Aorta (tissue), 5 donors: ENCODE measurements at regions not wholly inside any gene's neighbourhood (a gene's known extent, or its start where the extent isn't known, plus 50 kb on each side); places are given as distances from the start of the nearest gene placed in this dataset.

Experiments
- ATAC-seq: fragments of 200-7000 bp; cut with Tn5 transposase; one replicate; pipeline ENCODE4 v1.9.1; 2022; ENCODE audit warnings: moderate library complexity; ENCODE audit not compliant: low FRiP score
- DNase-seq, 2 donors: peaks; one replicate each; pipeline ENCODE4 v3.0.0-alpha.2; 2020
- H3K27ac ChIP-seq, 2 donors: one replicate each; pipeline ENCODE4 v1.5.1; 2013; ENCODE audit warnings: low read length in 2 of 2, mild to moderate bottlenecking in 2 of 2, moderate library complexity in 2 of 2, control low read depth in 1 of 2, inconsistent platforms in 1 of 2, low read depth in 1 of 2
- H3K27me3 ChIP-seq, 2 donors: one replicate each; pipeline ENCODE4 v1.6.1; 2013; ENCODE audit warnings: control low read depth in 1 of 2, low read length in 1 of 2, mild to moderate bottlenecking in 1 of 2, moderate library complexity in 1 of 2; ENCODE audit not compliant: insufficient read depth in 2 of 2, control insufficient read depth in 1 of 2
- H3K36me3 ChIP-seq, 2 donors: one replicate each; pipeline ENCODE4 v1.6.1; 2013; ENCODE audit warnings: control low read depth in 1 of 2, low read length in 1 of 2, mild to moderate bottlenecking in 1 of 2; ENCODE audit not compliant: insufficient read depth in 2 of 2, control insufficient read depth in 1 of 2
- H3K4me1 ChIP-seq, 2 donors: one replicate each; pipeline ENCODE4 v1.6.1; 2013; ENCODE audit warnings: low read length in 2 of 2, control low read depth in 1 of 2, mild to moderate bottlenecking in 1 of 2, moderate library complexity in 1 of 2; ENCODE audit not compliant: insufficient read depth in 2 of 2, control insufficient read depth in 1 of 2
- H3K4me3 ChIP-seq, 2 donors: one replicate each; pipeline ENCODE4 v1.5.1; 2013; ENCODE audit warnings: low read length in 2 of 2, control low read depth in 1 of 2, mild to moderate bottlenecking in 1 of 2
- H3K9me3 ChIP-seq: one replicate; pipeline ENCODE4 v1.6.1; 2013; ENCODE audit warnings: mild to moderate bottlenecking, low read length; ENCODE audit not compliant: control insufficient read depth
- WGBS, 2 donors: extraction: QIAGEN DNeasy Blood & Tissue Kit; methylation state at CpG; one replicate each; pipeline ENCODE4 v1.1.7; 2013; 5-methylcytosine and 5-hydroxymethylcytosine counted together
- intact Hi-C, 2 donors: fragments of 100-400 bp; cut with DNase I; formaldehyde crosslinking; loops; one replicate each; pipeline versions ENCODE4 v1.14.2 to v1.15.0; 2022
- donor health status: healthy with polysubstance abuse.
- donor health status: Bipolar disorder and iron deficiency.
- donor health status: DM: no; HTN: no; CAD: no.
- donor health status: DM: no; HTN: no; CAD: no.
- donor health status: DM: yes; HTN: yes; CAD: no.

- intact Hi-C loops = no loop called here
- ATAC-seq = no peak
These were observed 242.1 kb upstream of the DYNLRB2 start for GRCh38 chr16:80298676-80299075.

GRCh38 chr16:80296034-80296433 is 244.8 kb upstream of the DYNLRB2 start:
- H3K27ac ChIP-seq = no peak overlapping the region
- intact Hi-C loops = no loop called here
- peaks cover 0 to 6% of the 10 kb centered on the region in 2 donors for H3K4me1 ChIP-seq
- no peaks in the 10 kb centered on the region for H3K27me3 ChIP-seq
- H3K9me3 ChIP-seq = no peaks in the 10 kb centered on the region
- DNase-seq (no peak), ATAC-seq (no peak)
- no peak overlapping the region for H3K4me3 ChIP-seq
- WGBS, 2 donors = 96 to 97% methylated on average over 7 of the region's 7 CpGs
- no peaks in the 10 kb centered on the region for H3K36me3 ChIP-seq

More at GRCh38 chr16:80298676-80299075, 242.1 kb upstream of the DYNLRB2 start:
- Histone ChIP-seq H3K4me1 (peaks cover 0 to 8% of the 10 kb centered on the region in 2 donors), H3K4me3 (no peak overlapping the region), H3K27me3 (no peaks in the 10 kb centered on the region), H3K36me3 (no peaks in the 10 kb centered on the region), H3K27ac (no peak overlapping the region), H3K9me3 (no peaks in the 10 kb centered on the region)
- no peak for DNase-seq

GRCh38 chr16:80294172-80294571 is 246.6 kb upstream of the DYNLRB2 start:
- Histone ChIP-seq H3K4me1 (no peaks in the 10 kb centered on the region), H3K36me3 (no peaks in the 10 kb centered on the region), H3K9me3 (peaks cover 2% of the 10 kb centered on the region), H3K27ac (no peak overlapping the region), H3K27me3 (no peaks in the 10 kb centered on the region), H3K4me3 (no peak overlapping the region)
- WGBS, 2 donors = 63 to 70% methylated on average over 4 of the region's 4 CpGs
- ATAC-seq (no peak), DNase-seq (no peak)
- intact Hi-C loops = no loop called here

GRCh38 chr16:80288616-80289015 is 252.2 kb upstream of the DYNLRB2 start:
- intact Hi-C loops = no loop called here
- 84 to 86% methylated on average over 3 of the region's 3 CpGs for whole genome bisulfite sequencing, 2 donors
- ATAC-seq (no peak), DNase-seq (no peak)
- Histone ChIP-seq H3K27ac (no peak overlapping the region), H3K4me3 (no peak overlapping the region), H3K27me3 (no peaks in the 10 kb centered on the region), H3K9me3 (peaks cover 2% of the 10 kb centered on the region), H3K36me3 (no peaks in the 10 kb centered on the region), H3K4me1 (peaks cover 2 to 5% of the 10 kb centered on the region in 2 donors)

- H3K27ac ChIP-seq = no peak overlapping the region
- DNase-seq = no peak
These were observed 253.1 kb upstream of the DYNLRB2 start for GRCh38 chr16:80287674-80288073.

GRCh38 chr16:80285104-80285503 is 255.7 kb upstream of the DYNLRB2 start:
- no peak for DNase-seq
- 6 to 10% methylated on average over 2 of the region's 2 CpGs for WGBS, 2 donors

More at GRCh38 chr16:80287674-80288073, 253.1 kb upstream of the DYNLRB2 start:
- 87 to 91% methylated on average over 1 of the region's 1 CpG for WGBS, 2 donors
- Histone ChIP-seq H3K4me3 (no peak overlapping the region), H3K27me3 (no peaks in the 10 kb centered on the region), H3K4me1 (peaks cover 2 to 5% of the 10 kb centered on the region in 2 donors), H3K9me3 (peaks cover 2% of the 10 kb centered on the region), H3K36me3 (no peaks in the 10 kb centered on the region)
- intact Hi-C loops = no loop called here
- ATAC-seq = no peak

GRCh38 chr16:80283466-80284392 is 257.1 kb upstream of the DYNLRB2 start:
- H3K36me3 ChIP-seq = no peaks in the 10 kb centered on the region
- ATAC-seq (no peak), DNase-seq (no peak)
- H3K27ac ChIP-seq = no peak overlapping the region
- H3K4me1 ChIP-seq = peaks cover 2 to 5% of the 10 kb centered on the region in 2 donors
- H3K9me3 ChIP-seq = no peaks in the 10 kb centered on the region
- intact Hi-C loops = no loop called here
- H3K27me3 ChIP-seq = no peaks in the 10 kb centered on the region
- H3K4me3 ChIP-seq = no peak overlapping the region
- WGBS, 2 donors = 92 to 94% methylated on average over 2 of the region's 2 CpGs

More at GRCh38 chr16:80285104-80285503, 255.7 kb upstream of the DYNLRB2 start:
- no peaks in the 10 kb centered on the region for H3K27me3 ChIP-seq
- no peak for ATAC-seq
- intact Hi-C loops = no loop called here
- H3K36me3 ChIP-seq = no peaks in the 10 kb centered on the region
- H3K4me3 ChIP-seq = no peak overlapping the region
- H3K4me1 ChIP-seq = peaks cover 2 to 5% of the 10 kb centered on the region in 2 donors
- peaks cover 2% of the 10 kb centered on the region for H3K9me3 ChIP-seq
- no peak overlapping the region for H3K27ac ChIP-seq

GRCh38 chr16:80280557-80280956 is 260.2 kb upstream of the DYNLRB2 start:
- Histone ChIP-seq H3K27ac (no peak overlapping the region), H3K4me3 (no peak overlapping the region), H3K36me3 (no peaks in the 10 kb centered on the region), H3K27me3 (no peaks in the 10 kb centered on the region), H3K9me3 (no peaks in the 10 kb centered on the region), H3K4me1 (peaks cover under 1 to 2% of the 10 kb centered on the region in 2 donors)
- ATAC-seq = no peak
- 93 to 94% methylated on average over 7 of the region's 7 CpGs for WGBS, 2 donors
- no peak for DNase-seq
- intact Hi-C loops = no loop called here

GRCh38 chr16:80279656-80280055 is 261.1 kb upstream of the DYNLRB2 start:
- Histone ChIP-seq H3K9me3 (no peaks in the 10 kb centered on the region), H3K4me1 (peaks cover 0 to under 1% of the 10 kb centered on the region in 2 donors), H3K27ac (no peak overlapping the region), H3K36me3 (no peaks in the 10 kb centered on the region), H3K27me3 (no peaks in the 10 kb centered on the region), H3K4me3 (no peak overlapping the region)
- ATAC-seq (no peak), DNase-seq (no peak)
- 96% methylated on average over 4 of the region's 4 CpGs for WGBS, 2 donors
- intact Hi-C loops = no loop called here
